A549 (cell line): ENCODE measurements at regions not wholly inside any gene's neighbourhood (a gene's known extent, or its start where the extent isn't known, plus 50 kb on each side); places are given as distances from the start of the nearest gene placed in this dataset.
"Not testable (repeated sequence)": the region's sequence is repeated elsewhere in the genome, so short reads cannot be mapped to it uniquely, and the experiment has no call there.

Experiments
- POLR2A ChIP-seq: IDR thresholded peaks from 2 replicates; pipeline ENCODE4 v1.6.1; 2012; ENCODE audit warnings: mild to moderate bottlenecking, low read length
- RFX5 ChIP-seq: fragments of 450-650 bp; IDR thresholded peaks from 2 replicates; pipeline ENCODE4 v1.7.1; 2014; ENCODE audit warnings: antibody characterized with exemption, mild to moderate bottlenecking, moderate library complexity
- TF ChIP-seq, protein P1 (sequence below): fragments of >200 bp; sonication (Bioruptor Twin); formaldehyde crosslinking; IDR thresholded peaks from 3 replicates; pipeline ENCODE4 v1.5.1; 2016
- TF ChIP-seq, protein P2 (sequence below): IDR thresholded peaks from 2 replicates; pipeline ENCODE4 v1.6.1; 2012
- TF ChIP-seq, protein P3 (sequence below): IDR thresholded peaks from 2 replicates; pipeline ENCODE4 v1.6.1; 2012; ENCODE audit warnings: low read depth, borderline replicate concordance

DNA sequence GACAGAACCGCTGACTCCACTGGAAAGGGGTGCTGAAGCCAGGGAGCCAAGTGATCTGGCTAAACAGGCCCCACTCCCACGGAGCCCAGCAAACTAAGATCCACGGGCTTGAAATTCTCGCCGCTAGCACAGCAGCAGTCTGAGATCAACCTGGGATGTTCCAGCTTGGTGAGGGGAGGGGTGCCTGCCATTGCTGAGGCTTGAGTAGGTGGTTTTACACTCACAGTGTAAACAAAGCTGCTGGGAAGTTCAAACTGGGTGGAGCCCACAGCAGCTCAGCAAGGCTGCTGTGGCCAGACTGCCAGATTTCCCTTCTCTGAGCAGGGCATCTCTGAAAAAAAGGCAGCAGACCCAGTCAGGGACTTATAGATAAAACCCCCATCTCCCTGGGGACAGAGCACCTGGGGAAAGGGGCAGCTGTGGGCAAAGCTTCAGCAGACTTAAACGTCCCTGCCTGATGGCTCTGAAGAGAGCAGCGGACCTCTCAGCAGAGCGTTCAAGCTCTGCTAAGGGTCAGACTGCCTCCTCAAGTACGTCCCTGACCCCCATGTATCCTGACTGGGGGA is 101.8 kb downstream of the HNRNPD start:
- TF ChIP-seq, protein P1, sequence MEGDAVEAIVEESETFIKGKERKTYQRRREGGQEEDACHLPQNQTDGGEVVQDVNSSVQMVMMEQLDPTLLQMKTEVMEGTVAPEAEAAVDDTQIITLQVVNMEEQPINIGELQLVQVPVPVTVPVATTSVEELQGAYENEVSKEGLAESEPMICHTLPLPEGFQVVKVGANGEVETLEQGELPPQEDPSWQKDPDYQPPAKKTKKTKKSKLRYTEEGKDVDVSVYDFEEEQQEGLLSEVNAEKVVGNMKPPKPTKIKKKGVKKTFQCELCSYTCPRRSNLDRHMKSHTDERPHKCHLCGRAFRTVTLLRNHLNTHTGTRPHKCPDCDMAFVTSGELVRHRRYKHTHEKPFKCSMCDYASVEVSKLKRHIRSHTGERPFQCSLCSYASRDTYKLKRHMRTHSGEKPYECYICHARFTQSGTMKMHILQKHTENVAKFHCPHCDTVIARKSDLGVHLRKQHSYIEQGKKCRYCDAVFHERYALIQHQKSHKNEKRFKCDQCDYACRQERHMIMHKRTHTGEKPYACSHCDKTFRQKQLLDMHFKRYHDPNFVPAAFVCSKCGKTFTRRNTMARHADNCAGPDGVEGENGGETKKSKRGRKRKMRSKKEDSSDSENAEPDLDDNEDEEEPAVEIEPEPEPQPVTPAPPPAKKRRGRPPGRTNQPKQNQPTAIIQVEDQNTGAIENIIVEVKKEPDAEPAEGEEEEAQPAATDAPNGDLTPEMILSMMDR, result not testable (repeated sequence)
- TF ChIP-seq, protein P2, sequence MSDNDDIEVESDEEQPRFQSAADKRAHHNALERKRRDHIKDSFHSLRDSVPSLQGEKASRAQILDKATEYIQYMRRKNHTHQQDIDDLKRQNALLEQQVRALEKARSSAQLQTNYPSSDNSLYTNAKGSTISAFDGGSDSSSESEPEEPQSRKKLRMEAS, result not testable (repeated sequence)
- not testable (repeated sequence) for TF ChIP-seq RFX5, POLR2A
- TF ChIP-seq, protein P3, sequence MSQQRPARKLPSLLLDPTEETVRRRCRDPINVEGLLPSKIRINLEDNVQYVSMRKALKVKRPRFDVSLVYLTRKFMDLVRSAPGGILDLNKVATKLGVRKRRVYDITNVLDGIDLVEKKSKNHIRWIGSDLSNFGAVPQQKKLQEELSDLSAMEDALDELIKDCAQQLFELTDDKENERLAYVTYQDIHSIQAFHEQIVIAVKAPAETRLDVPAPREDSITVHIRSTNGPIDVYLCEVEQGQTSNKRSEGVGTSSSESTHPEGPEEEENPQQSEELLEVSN, result not testable (repeated sequence)
